ENCODE measurements at regions not wholly inside any gene's neighbourhood (a gene's known extent, or its start where the extent isn't known, plus 50 kb on each side); places are given as distances from the start of the nearest gene placed in this dataset.

DNA sequence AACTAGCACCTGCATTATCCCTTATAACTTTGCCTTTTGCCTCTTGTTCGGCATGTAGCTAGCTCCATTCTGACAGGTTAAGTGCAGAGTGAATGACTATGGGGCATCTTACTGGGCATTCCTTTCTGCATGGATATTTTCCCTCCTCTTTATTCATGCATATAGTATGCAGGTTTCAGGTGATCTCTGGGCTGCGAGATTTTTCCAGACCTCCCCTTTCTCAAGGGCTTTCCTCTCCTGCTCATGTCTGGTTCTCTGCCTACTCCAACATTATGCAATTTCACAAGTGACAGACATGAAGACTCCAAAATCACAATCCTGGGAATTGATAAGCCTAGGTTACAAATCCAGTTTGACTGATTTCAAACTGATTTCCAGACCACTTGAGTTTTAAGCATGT is 503.8 kb downstream of the NXPH1 start:
- TF ChIP-seq POLR2A (IDR thresholded peaks at IDR 0.05; ENCODE audit: low read length) (no peak), GATA1 (IDR thresholded peaks at IDR 0.05; ENCODE audit: low read depth, low read length) (no peak)

Measured in erythroblast (primary cell).